ENCODE measurements at regions not wholly inside any gene's neighbourhood (a gene's known extent, or its start where the extent isn't known, plus 50 kb on each side); places are given as distances from the start of the nearest gene placed in this dataset.

GRCh38 chr12:131605304-131605829 is 105.5 kb upstream of the SFSWAP start:
- TF ChIP-seq TAF1 (IDR thresholded peaks at IDR 0.05; ENCODE audit: borderline replicate concordance, low read depth, low read length) (no peak), POLR2AphosphoS5 (IDR thresholded peaks at IDR 0.05; ENCODE audit: low read depth, low read length) (no peak), POLR2A (IDR thresholded peaks at IDR 0.05; ENCODE audit: low read depth, low read length) (no peak)

All from GM12892 (cell line).